Tibial artery (tissue), 4 donors: ENCODE measurements at regions not wholly inside any gene's neighbourhood (a gene's known extent, or its start where the extent isn't known, plus 50 kb on each side); places are given as distances from the start of the nearest gene placed in this dataset.

Experiments used
- DNase-seq, 2 donors: peaks; one replicate each; pipeline ENCODE4 v3.0.0-alpha.2; 2019
- H3K27ac ChIP-seq, 2 donors: fragments of 200-600 bp; sonication (generic) in 1 of 2; 1 replicate in 1 of 2; 2 replicates in 1 of 2; pipeline ENCODE4 v1.5.1; 2018 to 2019; ENCODE audit warnings: mild to moderate bottlenecking in 1 of 2
- H3K27me3 ChIP-seq, 2 donors: fragments of 200-600 bp; sonication (generic) in 1 of 2; one replicate each; pipeline versions ENCODE4 v1.5.1 to v1.6.0; 2016 to 2019
- H3K36me3 ChIP-seq, 3 donors: fragments of 200-600 bp; sonication (generic) in 2 of 3; one replicate each; pipeline ENCODE4 v1.5.1; 2016 to 2019; ENCODE audit warnings: mild to moderate bottlenecking in 2 of 3
- H3K4me1 ChIP-seq, 4 donors: fragments of 200-600 bp; sonication (generic) in 2 of 4; 1 replicate in 3 of 4; 2 replicates in 1 of 4; pipeline ENCODE4 v1.5.1; 2016 to 2019
- H3K4me3 ChIP-seq, 2 donors: fragments of 200-600 bp; sonication (generic) in 1 of 2; 1 replicate in 1 of 2; 2 replicates in 1 of 2; pipeline ENCODE4 v1.5.1; 2018 to 2019; ENCODE audit warnings: mild to moderate bottlenecking in 2 of 2
- H3K9me3 ChIP-seq, 3 donors: fragments of 200-600 bp; sonication (generic) in 1 of 3; one replicate each; pipeline ENCODE4 v1.5.1; 2016 to 2019
- intact Hi-C: fragments of 100-400 bp; cut with DNase I; formaldehyde crosslinking; loops from one replicate; pipeline ENCODE4 v1.15.0; 2023; ENCODE audit warnings: low total_unique reads
- TF ChIP-seq, protein P1 (sequence below), 2 experiments: fragments of 200-600 bp in 1 of 2; fragments of 450-650 bp in 1 of 2; IDR thresholded peaks; one replicate each; pipeline ENCODE4 v1.5.1; 2017 to 2019; ENCODE audit warnings: antibody characterized with exemption in 2 of 2, mild to moderate bottlenecking in 1 of 2, moderate library complexity in 1 of 2

DNA sequence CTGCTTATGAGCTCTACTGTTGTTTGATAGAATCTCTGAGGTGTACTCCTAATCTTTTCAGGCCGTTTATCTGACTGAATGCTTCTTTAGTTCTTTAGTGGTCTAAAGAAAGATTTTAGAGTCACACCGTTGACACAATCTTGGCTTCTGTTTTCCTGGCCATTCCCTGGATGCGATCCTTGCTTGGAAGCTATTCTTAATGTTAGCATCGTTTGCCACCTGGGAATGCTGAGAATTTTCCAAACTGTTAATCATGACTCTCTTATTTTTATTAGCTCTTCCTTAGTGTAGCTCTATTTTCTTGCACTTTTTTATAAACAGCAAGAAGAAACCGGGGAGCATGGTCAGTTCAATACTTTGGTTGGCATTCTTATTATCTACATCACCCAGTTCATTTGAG lies 281.0 kb upstream of the PCDH20 start:
- Histone ChIP-seq H3K27ac (no peak overlapping the region), H3K9me3 (no peaks in the 10 kb centered on the region), H3K36me3 (no peaks in the 10 kb centered on the region), H3K27me3 (no peaks in the 10 kb centered on the region), H3K4me3 (no peak overlapping the region), H3K4me1 (no peaks in the 10 kb centered on the region)
- intact Hi-C loops, result no loop called here
- DNase-seq, result no peak
- TF ChIP-seq, protein P1, sequence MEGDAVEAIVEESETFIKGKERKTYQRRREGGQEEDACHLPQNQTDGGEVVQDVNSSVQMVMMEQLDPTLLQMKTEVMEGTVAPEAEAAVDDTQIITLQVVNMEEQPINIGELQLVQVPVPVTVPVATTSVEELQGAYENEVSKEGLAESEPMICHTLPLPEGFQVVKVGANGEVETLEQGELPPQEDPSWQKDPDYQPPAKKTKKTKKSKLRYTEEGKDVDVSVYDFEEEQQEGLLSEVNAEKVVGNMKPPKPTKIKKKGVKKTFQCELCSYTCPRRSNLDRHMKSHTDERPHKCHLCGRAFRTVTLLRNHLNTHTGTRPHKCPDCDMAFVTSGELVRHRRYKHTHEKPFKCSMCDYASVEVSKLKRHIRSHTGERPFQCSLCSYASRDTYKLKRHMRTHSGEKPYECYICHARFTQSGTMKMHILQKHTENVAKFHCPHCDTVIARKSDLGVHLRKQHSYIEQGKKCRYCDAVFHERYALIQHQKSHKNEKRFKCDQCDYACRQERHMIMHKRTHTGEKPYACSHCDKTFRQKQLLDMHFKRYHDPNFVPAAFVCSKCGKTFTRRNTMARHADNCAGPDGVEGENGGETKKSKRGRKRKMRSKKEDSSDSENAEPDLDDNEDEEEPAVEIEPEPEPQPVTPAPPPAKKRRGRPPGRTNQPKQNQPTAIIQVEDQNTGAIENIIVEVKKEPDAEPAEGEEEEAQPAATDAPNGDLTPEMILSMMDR (IDR thresholded peaks at IDR 0.05), result no peak

- H3K27ac ChIP-seq, result no peak overlapping the region
- intact Hi-C loops, result no loop called here
Measured at GRCh38 chr13:61695147-61695546, 279.5 kb upstream of the PCDH20 start.

DNA sequence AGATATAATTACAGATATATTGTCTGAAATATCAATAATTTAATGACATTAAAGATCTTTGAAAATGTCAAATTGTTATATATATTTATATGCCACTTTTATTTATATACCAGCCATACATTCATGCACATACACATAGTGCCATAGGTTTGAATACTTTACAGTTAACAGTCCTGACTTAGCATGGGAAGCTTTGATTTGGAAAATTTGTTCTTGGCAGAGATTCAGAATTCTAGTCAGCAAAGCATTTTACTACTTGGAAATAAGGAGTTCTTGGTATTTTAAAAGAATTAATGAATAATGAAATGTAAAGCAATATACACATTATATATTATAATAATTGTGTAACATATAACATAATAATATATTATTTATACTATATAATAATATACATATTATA lies 277.0 kb upstream of the PCDH20 start:
- DNase-seq, result no peak
- no peaks in the 10 kb centered on the region for H3K4me1 ChIP-seq
- intact Hi-C loops, result no loop called here
- no peaks in the 10 kb centered on the region for H3K9me3 ChIP-seq
- no peaks in the 10 kb centered on the region for H3K27me3 ChIP-seq
- no peak overlapping the region for H3K4me3 ChIP-seq
- no peaks in the 10 kb centered on the region for H3K36me3 ChIP-seq
- H3K27ac ChIP-seq, result no peak overlapping the region
- TF ChIP-seq, protein P1 (IDR thresholded peaks at IDR 0.05), result no peak

More at GRCh38 chr13:61695147-61695546, 279.5 kb upstream of the PCDH20 start:
- TF ChIP-seq, protein P1 (IDR thresholded peaks at IDR 0.05), result no peak
- H3K9me3 ChIP-seq, result no peaks in the 10 kb centered on the region
- no peak overlapping the region for H3K4me3 ChIP-seq
- H3K36me3 ChIP-seq, result no peaks in the 10 kb centered on the region
- DNase-seq, result no peak
- H3K4me1 ChIP-seq, result no peaks in the 10 kb centered on the region
- no peaks in the 10 kb centered on the region for H3K27me3 ChIP-seq

- intact Hi-C loops, result no loop called here
- H3K4me3 ChIP-seq, result no peak overlapping the region
- H3K27me3 ChIP-seq, result no peaks in the 10 kb centered on the region
- H3K27ac ChIP-seq, result no peak overlapping the region
- TF ChIP-seq, protein P1 (IDR thresholded peaks at IDR 0.05), result no peak
- no peaks in the 10 kb centered on the region for H3K9me3 ChIP-seq
- no peak for DNase-seq
- no peaks in the 10 kb centered on the region for H3K36me3 ChIP-seq
- H3K4me1 ChIP-seq, result no peaks in the 10 kb centered on the region
Measured at GRCh38 chr13:61685682-61686012, 270.0 kb upstream of the PCDH20 start.

GRCh38 chr13:61684976-61685681 lies 269.5 kb upstream of the PCDH20 start:
- no peak for DNase-seq
- intact Hi-C loops, result no loop called here
- Histone ChIP-seq H3K36me3 (no peaks in the 10 kb centered on the region), H3K4me1 (no peaks in the 10 kb centered on the region), H3K27me3 (no peaks in the 10 kb centered on the region), H3K9me3 (no peaks in the 10 kb centered on the region), H3K27ac (no peak overlapping the region), H3K4me3 (no peak overlapping the region)
- TF ChIP-seq, protein P1 (IDR thresholded peaks at IDR 0.05), result no peak

DNA sequence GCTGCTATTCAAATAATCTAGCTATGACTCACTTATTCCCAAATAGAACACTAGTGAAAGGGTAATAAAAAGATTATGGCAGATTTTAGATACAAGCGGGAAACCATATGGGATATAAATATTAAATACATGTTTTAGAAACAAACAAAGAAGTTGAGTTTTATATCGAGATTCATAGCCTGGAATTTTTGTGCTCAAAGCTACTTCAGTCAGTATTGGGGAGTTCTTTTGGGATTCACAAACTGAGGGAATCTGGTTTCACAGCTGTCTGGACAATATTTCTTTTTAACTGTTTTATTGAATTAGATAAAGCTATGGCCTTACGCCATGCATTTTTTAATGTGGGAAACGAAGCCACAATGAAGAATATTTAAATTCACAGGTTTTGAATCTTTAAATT lies 257.1 kb upstream of the PCDH20 start:
- intact Hi-C loops, result no loop called here
- no peak for DNase-seq
- TF ChIP-seq, protein P1 (IDR thresholded peaks at IDR 0.05), result no peak
- H3K36me3 ChIP-seq, result no peaks in the 10 kb centered on the region
- no peak overlapping the region for H3K4me3 ChIP-seq
- H3K27me3 ChIP-seq, result no peaks in the 10 kb centered on the region
- H3K9me3 ChIP-seq, result no peaks in the 10 kb centered on the region
- H3K27ac ChIP-seq, result no peak overlapping the region
- H3K4me1 ChIP-seq, result no peaks in the 10 kb centered on the region
